Endothelial cell of umbilical vein (primary cell): ENCODE measurements at regions not wholly inside any gene's neighbourhood (a gene's known extent, or its start where the extent isn't known, plus 50 kb on each side); places are given as distances from the start of the nearest gene placed in this dataset.

Experiments used
- BruUV-seq: library from RNA; stranded (reverse); fragments of 400-500 nt; replicated peaks from 2 replicates; lab custom pipeline; 2021; lab: Mats Ljungman, UMichigan
- CTCF ChIA-PET: fragments of 300-600, 350-600 bp; sonication (Branson Sonifier 250); formaldehyde crosslinking; loops from one replicate; lab custom pipeline; 2021; ENCODE audit warnings: antibody characterized with exemption, inconsistent platforms; lab: Charles Lee
- POLR2A ChIA-PET: fragments of 300-600, 350-600 bp; sonication (Branson Sonifier 250); formaldehyde crosslinking; loops from one replicate; lab custom pipeline; 2021; ENCODE audit warnings: antibody characterized with exemption, inconsistent platforms; lab: Charles Lee
- DNase-seq: peaks from one replicate; pipeline ENCODE4 v3.0.0-alpha.2; 2011; ENCODE audit warnings: low read depth, low spot score
- FAIRE-seq: peaks from 2 replicates; lab custom pipeline; 2011; peaks lifted over from hg19 to GRCh38; lab: Jason Lieb, UNC
- H2AFZ ChIP-seq: 2 replicates; pipeline ENCODE4 v1.6.0; 2012; ENCODE audit warnings: low read depth, low read length, control low read depth, inconsistent platforms
- H3K27ac ChIP-seq: 2 replicates; pipeline ENCODE4 v1.5.1; 2011; ENCODE audit warnings: low read depth, mild to moderate bottlenecking, control low read depth, low read length, moderate library complexity; ENCODE audit not compliant: insufficient read depth
- H3K27me3 ChIP-seq, 2 experiments: 2 replicates each; pipeline versions ENCODE4 v1.6.0 to v1.6.1; 2011; ENCODE audit warnings: low read length in 2 of 2, mixed read lengths in 1 of 2; ENCODE audit not compliant: control insufficient read depth in 2 of 2, insufficient read depth in 2 of 2
- H3K36me3 ChIP-seq, 2 experiments: 2 replicates in 1 of 2; 3 replicates in 1 of 2; pipeline ENCODE4 v1.5.1; 2011; ENCODE audit warnings: low read length in 2 of 2, mild to moderate bottlenecking in 1 of 2, moderate library complexity in 1 of 2; ENCODE audit not compliant: control insufficient read depth in 2 of 2, insufficient read depth in 2 of 2; ENCODE audit errors: extremely low read depth in 1 of 2
- H3K4me1 ChIP-seq: 3 replicates; pipeline ENCODE4 v1.5.1; 2011; ENCODE audit warnings: mild to moderate bottlenecking, low read length; ENCODE audit not compliant: control insufficient read depth, insufficient read depth; ENCODE audit errors: extremely low read depth
- H3K4me2 ChIP-seq: 2 replicates; pipeline ENCODE4 v1.6.1; 2011; ENCODE audit warnings: low read length, control low read depth, mixed read lengths; ENCODE audit not compliant: insufficient read depth
- H3K4me3 ChIP-seq, 3 experiments: fragments of 200-600 bp in 1 of 3; sonication (generic), shearing (Covaris generic) in 1 of 3; replicated peaks in 1 of 3; 2 replicates each; pipeline ENCODE4 v1.5.1; 2011 to 2016; ENCODE audit warnings: control low read depth in 3 of 3, low read length in 3 of 3, mild to moderate bottlenecking in 2 of 3, inconsistent platforms in 1 of 3, low read depth in 1 of 3, moderate library complexity in 1 of 3; ENCODE audit not compliant: insufficient read depth in 1 of 3
- H3K79me2 ChIP-seq: 2 replicates; pipeline ENCODE4 v1.6.0; 2012; ENCODE audit warnings: low read length, inconsistent platforms; ENCODE audit not compliant: control insufficient read depth, insufficient read depth
- H3K9ac ChIP-seq: replicated peaks from 2 replicates; pipeline ENCODE3; 2011; ENCODE audit warnings: low read length, control low read depth; ENCODE audit not compliant: insufficient read depth; ENCODE audit errors: extremely low read depth
- H3K9me1 ChIP-seq: replicated peaks from 3 replicates; pipeline ENCODE4 v1.6.0; 2011; ENCODE audit warnings: mild to moderate bottlenecking, low read length; ENCODE audit not compliant: control insufficient read depth, insufficient read depth; ENCODE audit errors: extremely low read depth
- H3K9me3 ChIP-seq: replicated peaks from 2 replicates; pipeline ENCODE4 v1.5.1; 2012; ENCODE audit warnings: low read length, inconsistent platforms; ENCODE audit not compliant: control insufficient read depth, insufficient read depth
- H4K20me1 ChIP-seq: replicated peaks from 2 replicates; pipeline ENCODE3; 2011; ENCODE audit warnings: mild to moderate bottlenecking, low read length; ENCODE audit not compliant: control insufficient read depth, insufficient read depth; ENCODE audit errors: extremely low read depth
- CTCF ChIP-seq, 2 donors: IDR thresholded peaks; 1 replicate in 1 of 2; 2 replicates in 1 of 2; pipeline ENCODE4 v1.5.1; 2011; ENCODE audit warnings: low read length in 2 of 2, mild to moderate bottlenecking in 2 of 2, moderate library complexity in 2 of 2, control low read depth in 1 of 2, inconsistent platforms in 1 of 2, low read depth in 1 of 2; ENCODE audit not compliant: insufficient read depth in 1 of 2; ENCODE audit errors: extremely low read depth in 1 of 2
- EZH2 ChIP-seq: IDR thresholded peaks from 2 replicates; pipeline ENCODE4 v1.6.1; 2012; ENCODE audit warnings: borderline replicate concordance, low read depth, mild to moderate bottlenecking, moderate library complexity, low read length, inconsistent platforms; ENCODE audit not compliant: severe bottlenecking
- FOS ChIP-seq: IDR thresholded peaks from 2 replicates; pipeline ENCODE4 v1.6.1; 2011; ENCODE audit warnings: mild to moderate bottlenecking, low read length, moderate library complexity, borderline replicate concordance; ENCODE audit not compliant: insufficient read depth
- GATA2 ChIP-seq: IDR thresholded peaks from 2 replicates; pipeline ENCODE4 v1.7.0; 2011; ENCODE audit warnings: low read depth, mild to moderate bottlenecking, moderate library complexity, mixed read lengths, low read length; ENCODE audit not compliant: insufficient read length, insufficient read depth
- JUN ChIP-seq: IDR thresholded peaks from 2 replicates; pipeline ENCODE4 v1.6.1; 2011; ENCODE audit warnings: borderline replicate concordance, low read depth; ENCODE audit not compliant: insufficient read length, insufficient read depth
- MAX ChIP-seq: IDR thresholded peaks from 2 replicates; pipeline ENCODE4 v1.6.1; 2011; ENCODE audit not compliant: insufficient read depth, insufficient read length
- MYC ChIP-seq: IDR thresholded peaks from one replicate; pipeline ENCODE4 v1.6.1; 2011; ENCODE audit warnings: mild to moderate bottlenecking, low read depth, low read length
- POLR2A ChIP-seq: IDR thresholded peaks from 2 replicates; pipeline ENCODE4 v1.6.1; 2012; ENCODE audit warnings: low read depth, mild to moderate bottlenecking, control low read depth, low read length
- POLR2AphosphoS5 ChIP-seq: IDR thresholded peaks from 2 replicates; pipeline ENCODE4 v1.6.1; 2012; ENCODE audit warnings: low read depth, mild to moderate bottlenecking, control low read depth, low read length, moderate library complexity; ENCODE audit not compliant: insufficient read depth
- dilution Hi-C: fragments of 300-500 bp; cut with MboI; formaldehyde crosslinking; loops from one replicate; pipeline ENCODE4 v1.15.0; 2019; ENCODE audit warnings: low sequenced_read_pairs; ENCODE audit not compliant: extremely low pct_ligation_motif_present
- intact Hi-C: fragments of 100-400 bp; cut with micrococcal nuclease; formaldehyde crosslinking; loops from one replicate; pipeline ENCODE4 v1.10.0; 2022

- CTCF ChIA-PET: interaction anchor here (0.8 to 1.1 kb wide), 3 partner anchors 29 to 1383 kb away, joined by 3 to 4 read pairs (median 3); no protein-coding TSS in a partner anchor
- DNase-seq (no peak), FAIRE-seq (peak; percentile 12)
- H3K4me2 ChIP-seq: no peak overlapping the region
- no TSS peak for BruUV-seq
- no peak for TF ChIP-seq GATA2
- TF ChIP-seq EZH2: no peak
- no peak for TF ChIP-seq CTCF (IDR thresholded peaks at IDR 0.05; ENCODE audit: extremely low read depth in 1 of 2, insufficient read depth in 1 of 2, low read depth in 1 of 2, low read length in 2 of 2)
- no peak for TF ChIP-seq POLR2AphosphoS5
- TF ChIP-seq MYC: no peak
- no peak for TF ChIP-seq MAX
- TF ChIP-seq FOS: no peak
- no peak for TF ChIP-seq JUN
- TF ChIP-seq POLR2A: no peak
- intact Hi-C loops: no loop called here
- H3K79me2 ChIP-seq: no peaks in the 10 kb centered on the region
- peaks cover 2% of the 10 kb centered on the region for H3K4me1 ChIP-seq
- H3K27me3 ChIP-seq: no peaks in the 10 kb centered on the region
- no peak overlapping the region for H3K9ac ChIP-seq
- H3K4me3 ChIP-seq: no peak overlapping the region
- H3K9me1 ChIP-seq: no peaks in the 10 kb centered on the region
- no peaks in the 10 kb centered on the region for H4K20me1 ChIP-seq
- no peak overlapping the region for H2AFZ ChIP-seq
- POLR2A ChIA-PET: no interaction called here
- dilution Hi-C loops: no loop called here
- H3K36me3 ChIP-seq: no peaks in the 10 kb centered on the region
- H3K27ac ChIP-seq: no peak overlapping the region
- H3K9me3 ChIP-seq: no peaks in the 10 kb centered on the region
These were observed 247.9 kb downstream of the PRELID2 start for GRCh38 chr5:145587308-145587672.
